HEK293 (cell line): ENCODE measurements at regions not wholly inside any gene's neighbourhood (a gene's known extent, or its start where the extent isn't known, plus 50 kb on each side); places are given as distances from the start of the nearest gene placed in this dataset.

Experiments used
- SCRT2 ChIP-seq: fragments of 450-650 bp; formaldehyde crosslinking; IDR thresholded peaks from 2 replicates; pipeline ENCODE4 v1.5.1; 2016; ENCODE audit warnings: missing biosample characterization, missing genetic modification characterization
- ZNF10 ChIP-seq: fragments of 450-650 bp; formaldehyde crosslinking; IDR thresholded peaks from 2 replicates; pipeline ENCODE4 v1.5.1; 2017; ENCODE audit warnings: missing biosample characterization, missing genetic modification characterization
- ZNF121 ChIP-seq: fragments of 450-650 bp; formaldehyde crosslinking; IDR thresholded peaks from 2 replicates; pipeline ENCODE4 v1.5.1; 2016; ENCODE audit warnings: missing biosample characterization, missing genetic modification characterization
- ZNF138 ChIP-seq: fragments of 450-650 bp; formaldehyde crosslinking; IDR thresholded peaks from 2 replicates; pipeline ENCODE4 v1.5.1; 2016; ENCODE audit warnings: missing biosample characterization, missing genetic modification characterization, borderline replicate concordance
- ZNF701 ChIP-seq: fragments of 450-650 bp; formaldehyde crosslinking; IDR thresholded peaks from 2 replicates; pipeline ENCODE4 v1.5.1; 2016; ENCODE audit warnings: missing biosample characterization, missing genetic modification characterization
- TF ChIP-seq, protein P1 (sequence below): fragments of 450-650 bp; formaldehyde crosslinking; IDR thresholded peaks from 2 replicates; pipeline ENCODE4 v1.5.1; 2016; ENCODE audit warnings: missing biosample characterization, missing genetic modification characterization
- TF ChIP-seq, protein P2 (sequence below): fragments of 450-650 bp; formaldehyde crosslinking; IDR thresholded peaks from 2 replicates; pipeline ENCODE4 v1.5.1; 2016; ENCODE audit warnings: missing biosample characterization, missing genetic modification characterization
- TF ChIP-seq, protein P3 (sequence below): fragments of 450-650 bp; formaldehyde crosslinking; IDR thresholded peaks from 2 replicates; pipeline ENCODE4 v1.5.1; 2016; ENCODE audit warnings: missing biosample characterization, missing genetic modification characterization, low read depth
- TF ChIP-seq, protein P4 (sequence below): fragments of 450-650 bp; formaldehyde crosslinking; IDR thresholded peaks from 2 replicates; pipeline ENCODE4 v1.5.1; 2016; ENCODE audit warnings: missing biosample characterization, missing genetic modification characterization
- TF ChIP-seq, protein P5 (sequence below): fragments of 450-650 bp; formaldehyde crosslinking; IDR thresholded peaks from 2 replicates; pipeline ENCODE4 v1.5.1; 2017; ENCODE audit warnings: missing biosample characterization, missing genetic modification characterization

DNA sequence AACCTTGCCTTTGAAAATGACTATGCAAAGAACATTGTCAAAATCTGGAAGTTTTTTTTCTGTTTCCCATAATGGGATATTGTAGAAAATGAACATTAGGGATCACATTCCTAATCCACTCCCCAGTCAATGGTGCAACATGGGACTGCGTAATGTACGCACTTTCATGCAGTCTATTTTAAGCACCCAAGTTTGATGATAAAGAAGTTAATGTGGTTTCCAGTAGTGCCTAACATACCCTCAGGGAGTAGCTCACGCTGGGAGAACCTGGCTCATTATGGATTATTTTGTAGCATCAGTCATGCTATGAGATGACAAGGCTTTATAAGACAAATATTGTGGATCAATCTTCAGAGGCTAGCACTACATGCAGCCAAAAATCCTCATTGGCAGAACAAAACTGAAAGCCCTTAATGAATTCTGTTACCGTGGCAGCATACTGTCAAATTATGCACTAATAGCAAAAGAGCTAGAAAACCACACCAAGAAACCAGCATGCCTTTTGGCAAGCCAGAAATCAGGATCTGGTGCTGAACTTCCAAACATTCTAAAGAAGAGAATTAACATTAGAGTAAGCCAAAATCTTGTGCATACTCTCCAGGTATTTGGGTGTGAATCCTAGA lies 1392.8 kb upstream of the TENM3 start:
- TF ChIP-seq, protein P1, sequence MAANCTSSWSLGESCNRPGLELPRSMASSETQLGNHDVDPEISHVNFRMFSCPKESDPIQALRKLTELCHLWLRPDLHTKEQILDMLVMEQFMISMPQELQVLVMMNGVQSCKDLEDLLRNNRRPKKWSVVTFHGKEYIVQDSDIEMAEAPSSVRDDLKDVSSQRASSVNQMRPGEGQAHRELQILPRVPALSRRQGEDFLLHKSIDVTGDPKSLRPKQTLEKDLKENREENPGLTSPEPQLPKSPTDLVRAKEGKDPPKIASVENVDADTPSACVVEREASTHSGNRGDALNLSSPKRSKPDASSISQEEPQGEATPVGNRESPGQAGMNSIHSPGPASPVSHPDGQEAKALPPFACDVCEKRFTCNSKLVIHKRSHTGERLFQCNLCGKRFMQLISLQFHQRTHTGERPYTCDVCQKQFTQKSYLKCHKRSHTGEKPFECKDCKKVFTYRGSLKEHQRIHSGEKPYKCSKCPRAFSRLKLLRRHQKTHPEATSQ = no peak
- TF ChIP-seq ZNF121 (tag by site-specific recombination) (no peak), ZNF10 (tag by site-specific recombination) (no peak), SCRT2 (no peak), ZNF701 (tag by site-specific recombination) (no peak), ZNF138 (tag by site-specific recombination) (no peak)
- TF ChIP-seq, protein P2, sequence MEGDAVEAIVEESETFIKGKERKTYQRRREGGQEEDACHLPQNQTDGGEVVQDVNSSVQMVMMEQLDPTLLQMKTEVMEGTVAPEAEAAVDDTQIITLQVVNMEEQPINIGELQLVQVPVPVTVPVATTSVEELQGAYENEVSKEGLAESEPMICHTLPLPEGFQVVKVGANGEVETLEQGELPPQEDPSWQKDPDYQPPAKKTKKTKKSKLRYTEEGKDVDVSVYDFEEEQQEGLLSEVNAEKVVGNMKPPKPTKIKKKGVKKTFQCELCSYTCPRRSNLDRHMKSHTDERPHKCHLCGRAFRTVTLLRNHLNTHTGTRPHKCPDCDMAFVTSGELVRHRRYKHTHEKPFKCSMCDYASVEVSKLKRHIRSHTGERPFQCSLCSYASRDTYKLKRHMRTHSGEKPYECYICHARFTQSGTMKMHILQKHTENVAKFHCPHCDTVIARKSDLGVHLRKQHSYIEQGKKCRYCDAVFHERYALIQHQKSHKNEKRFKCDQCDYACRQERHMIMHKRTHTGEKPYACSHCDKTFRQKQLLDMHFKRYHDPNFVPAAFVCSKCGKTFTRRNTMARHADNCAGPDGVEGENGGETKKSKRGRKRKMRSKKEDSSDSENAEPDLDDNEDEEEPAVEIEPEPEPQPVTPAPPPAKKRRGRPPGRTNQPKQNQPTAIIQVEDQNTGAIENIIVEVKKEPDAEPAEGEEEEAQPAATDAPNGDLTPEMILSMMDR = no peak
- TF ChIP-seq, protein P3, sequence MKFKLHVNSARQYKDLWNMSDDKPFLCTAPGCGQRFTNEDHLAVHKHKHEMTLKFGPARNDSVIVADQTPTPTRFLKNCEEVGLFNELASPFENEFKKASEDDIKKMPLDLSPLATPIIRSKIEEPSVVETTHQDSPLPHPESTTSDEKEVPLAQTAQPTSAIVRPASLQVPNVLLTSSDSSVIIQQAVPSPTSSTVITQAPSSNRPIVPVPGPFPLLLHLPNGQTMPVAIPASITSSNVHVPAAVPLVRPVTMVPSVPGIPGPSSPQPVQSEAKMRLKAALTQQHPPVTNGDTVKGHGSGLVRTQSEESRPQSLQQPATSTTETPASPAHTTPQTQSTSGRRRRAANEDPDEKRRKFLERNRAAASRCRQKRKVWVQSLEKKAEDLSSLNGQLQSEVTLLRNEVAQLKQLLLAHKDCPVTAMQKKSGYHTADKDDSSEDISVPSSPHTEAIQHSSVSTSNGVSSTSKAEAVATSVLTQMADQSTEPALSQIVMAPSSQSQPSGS (tag by site-specific recombination) = no peak
- TF ChIP-seq, protein P4, sequence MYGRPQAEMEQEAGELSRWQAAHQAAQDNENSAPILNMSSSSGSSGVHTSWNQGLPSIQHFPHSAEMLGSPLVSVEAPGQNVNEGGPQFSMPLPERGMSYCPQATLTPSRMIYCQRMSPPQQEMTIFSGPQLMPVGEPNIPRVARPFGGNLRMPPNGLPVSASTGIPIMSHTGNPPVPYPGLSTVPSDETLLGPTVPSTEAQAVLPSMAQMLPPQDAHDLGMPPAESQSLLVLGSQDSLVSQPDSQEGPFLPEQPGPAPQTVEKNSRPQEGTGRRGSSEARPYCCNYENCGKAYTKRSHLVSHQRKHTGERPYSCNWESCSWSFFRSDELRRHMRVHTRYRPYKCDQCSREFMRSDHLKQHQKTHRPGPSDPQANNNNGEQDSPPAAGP (tag by site-specific recombination) = no peak
- TF ChIP-seq, protein P5, sequence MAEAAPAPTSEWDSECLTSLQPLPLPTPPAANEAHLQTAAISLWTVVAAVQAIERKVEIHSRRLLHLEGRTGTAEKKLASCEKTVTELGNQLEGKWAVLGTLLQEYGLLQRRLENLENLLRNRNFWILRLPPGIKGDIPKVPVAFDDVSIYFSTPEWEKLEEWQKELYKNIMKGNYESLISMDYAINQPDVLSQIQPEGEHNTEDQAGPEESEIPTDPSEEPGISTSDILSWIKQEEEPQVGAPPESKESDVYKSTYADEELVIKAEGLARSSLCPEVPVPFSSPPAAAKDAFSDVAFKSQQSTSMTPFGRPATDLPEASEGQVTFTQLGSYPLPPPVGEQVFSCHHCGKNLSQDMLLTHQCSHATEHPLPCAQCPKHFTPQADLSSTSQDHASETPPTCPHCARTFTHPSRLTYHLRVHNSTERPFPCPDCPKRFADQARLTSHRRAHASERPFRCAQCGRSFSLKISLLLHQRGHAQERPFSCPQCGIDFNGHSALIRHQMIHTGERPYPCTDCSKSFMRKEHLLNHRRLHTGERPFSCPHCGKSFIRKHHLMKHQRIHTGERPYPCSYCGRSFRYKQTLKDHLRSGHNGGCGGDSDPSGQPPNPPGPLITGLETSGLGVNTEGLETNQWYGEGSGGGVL (tag by site-specific recombination) = no peak
